Endothelial cell of umbilical vein (primary cell): ENCODE measurements at regions not wholly inside any gene's neighbourhood (a gene's known extent, or its start where the extent isn't known, plus 50 kb on each side); places are given as distances from the start of the nearest gene placed in this dataset.

Source experiments
- BruUV-seq: library from RNA; stranded (reverse); fragments of 400-500 nt; replicated peaks from 2 replicates; lab custom pipeline; 2021; lab: Mats Ljungman, UMichigan
- CTCF ChIA-PET: fragments of 300-600, 350-600 bp; sonication (Branson Sonifier 250); formaldehyde crosslinking; loops from one replicate; lab custom pipeline; 2021; ENCODE audit warnings: antibody characterized with exemption, inconsistent platforms; lab: Charles Lee
- POLR2A ChIA-PET: fragments of 300-600, 350-600 bp; sonication (Branson Sonifier 250); formaldehyde crosslinking; loops from one replicate; lab custom pipeline; 2021; ENCODE audit warnings: antibody characterized with exemption, inconsistent platforms; lab: Charles Lee
- DNase-seq: peaks from one replicate; pipeline ENCODE4 v3.0.0-alpha.2; 2011; ENCODE audit warnings: low read depth, low spot score
- FAIRE-seq: peaks from 2 replicates; lab custom pipeline; 2011; peaks lifted over from hg19 to GRCh38; lab: Jason Lieb, UNC
- H2AFZ ChIP-seq: 2 replicates; pipeline ENCODE4 v1.6.0; 2012; ENCODE audit warnings: low read depth, low read length, control low read depth, inconsistent platforms
- H3K27ac ChIP-seq: 2 replicates; pipeline ENCODE4 v1.5.1; 2011; ENCODE audit warnings: low read depth, mild to moderate bottlenecking, control low read depth, low read length, moderate library complexity; ENCODE audit not compliant: insufficient read depth
- H3K27me3 ChIP-seq, 2 experiments: 2 replicates each; pipeline versions ENCODE4 v1.6.0 to v1.6.1; 2011; ENCODE audit warnings: low read length in 2 of 2, mixed read lengths in 1 of 2; ENCODE audit not compliant: control insufficient read depth in 2 of 2, insufficient read depth in 2 of 2
- H3K36me3 ChIP-seq, 2 experiments: 2 replicates in 1 of 2; 3 replicates in 1 of 2; pipeline ENCODE4 v1.5.1; 2011; ENCODE audit warnings: low read length in 2 of 2, mild to moderate bottlenecking in 1 of 2, moderate library complexity in 1 of 2; ENCODE audit not compliant: control insufficient read depth in 2 of 2, insufficient read depth in 2 of 2; ENCODE audit errors: extremely low read depth in 1 of 2
- H3K4me1 ChIP-seq: 3 replicates; pipeline ENCODE4 v1.5.1; 2011; ENCODE audit warnings: mild to moderate bottlenecking, low read length; ENCODE audit not compliant: control insufficient read depth, insufficient read depth; ENCODE audit errors: extremely low read depth
- H3K4me2 ChIP-seq: 2 replicates; pipeline ENCODE4 v1.6.1; 2011; ENCODE audit warnings: low read length, control low read depth, mixed read lengths; ENCODE audit not compliant: insufficient read depth
- H3K4me3 ChIP-seq, 3 experiments: fragments of 200-600 bp in 1 of 3; sonication (generic), shearing (Covaris generic) in 1 of 3; replicated peaks in 1 of 3; 2 replicates each; pipeline ENCODE4 v1.5.1; 2011 to 2016; ENCODE audit warnings: control low read depth in 3 of 3, low read length in 3 of 3, mild to moderate bottlenecking in 2 of 3, inconsistent platforms in 1 of 3, low read depth in 1 of 3, moderate library complexity in 1 of 3; ENCODE audit not compliant: insufficient read depth in 1 of 3
- H3K79me2 ChIP-seq: 2 replicates; pipeline ENCODE4 v1.6.0; 2012; ENCODE audit warnings: low read length, inconsistent platforms; ENCODE audit not compliant: control insufficient read depth, insufficient read depth
- H3K9ac ChIP-seq: replicated peaks from 2 replicates; pipeline ENCODE3; 2011; ENCODE audit warnings: low read length, control low read depth; ENCODE audit not compliant: insufficient read depth; ENCODE audit errors: extremely low read depth
- H3K9me1 ChIP-seq: replicated peaks from 3 replicates; pipeline ENCODE4 v1.6.0; 2011; ENCODE audit warnings: mild to moderate bottlenecking, low read length; ENCODE audit not compliant: control insufficient read depth, insufficient read depth; ENCODE audit errors: extremely low read depth
- H3K9me3 ChIP-seq: replicated peaks from 2 replicates; pipeline ENCODE4 v1.5.1; 2012; ENCODE audit warnings: low read length, inconsistent platforms; ENCODE audit not compliant: control insufficient read depth, insufficient read depth
- H4K20me1 ChIP-seq: replicated peaks from 2 replicates; pipeline ENCODE3; 2011; ENCODE audit warnings: mild to moderate bottlenecking, low read length; ENCODE audit not compliant: control insufficient read depth, insufficient read depth; ENCODE audit errors: extremely low read depth
- CTCF ChIP-seq, 2 donors: IDR thresholded peaks; 1 replicate in 1 of 2; 2 replicates in 1 of 2; pipeline ENCODE4 v1.5.1; 2011; ENCODE audit warnings: low read length in 2 of 2, mild to moderate bottlenecking in 2 of 2, moderate library complexity in 2 of 2, control low read depth in 1 of 2, inconsistent platforms in 1 of 2, low read depth in 1 of 2; ENCODE audit not compliant: insufficient read depth in 1 of 2; ENCODE audit errors: extremely low read depth in 1 of 2
- EZH2 ChIP-seq: IDR thresholded peaks from 2 replicates; pipeline ENCODE4 v1.6.1; 2012; ENCODE audit warnings: borderline replicate concordance, low read depth, mild to moderate bottlenecking, moderate library complexity, low read length, inconsistent platforms; ENCODE audit not compliant: severe bottlenecking
- FOS ChIP-seq: IDR thresholded peaks from 2 replicates; pipeline ENCODE4 v1.6.1; 2011; ENCODE audit warnings: mild to moderate bottlenecking, low read length, moderate library complexity, borderline replicate concordance; ENCODE audit not compliant: insufficient read depth
- GATA2 ChIP-seq: IDR thresholded peaks from 2 replicates; pipeline ENCODE4 v1.7.0; 2011; ENCODE audit warnings: low read depth, mild to moderate bottlenecking, moderate library complexity, mixed read lengths, low read length; ENCODE audit not compliant: insufficient read length, insufficient read depth
- JUN ChIP-seq: IDR thresholded peaks from 2 replicates; pipeline ENCODE4 v1.6.1; 2011; ENCODE audit warnings: borderline replicate concordance, low read depth; ENCODE audit not compliant: insufficient read length, insufficient read depth
- MAX ChIP-seq: IDR thresholded peaks from 2 replicates; pipeline ENCODE4 v1.6.1; 2011; ENCODE audit not compliant: insufficient read depth, insufficient read length
- MYC ChIP-seq: IDR thresholded peaks from one replicate; pipeline ENCODE4 v1.6.1; 2011; ENCODE audit warnings: mild to moderate bottlenecking, low read depth, low read length
- POLR2A ChIP-seq: IDR thresholded peaks from 2 replicates; pipeline ENCODE4 v1.6.1; 2012; ENCODE audit warnings: low read depth, mild to moderate bottlenecking, control low read depth, low read length
- POLR2AphosphoS5 ChIP-seq: IDR thresholded peaks from 2 replicates; pipeline ENCODE4 v1.6.1; 2012; ENCODE audit warnings: low read depth, mild to moderate bottlenecking, control low read depth, low read length, moderate library complexity; ENCODE audit not compliant: insufficient read depth
- dilution Hi-C: fragments of 300-500 bp; cut with MboI; formaldehyde crosslinking; loops from one replicate; pipeline ENCODE4 v1.15.0; 2019; ENCODE audit warnings: low sequenced_read_pairs; ENCODE audit not compliant: extremely low pct_ligation_motif_present
- intact Hi-C: fragments of 100-400 bp; cut with micrococcal nuclease; formaldehyde crosslinking; loops from one replicate; pipeline ENCODE4 v1.10.0; 2022

DNA sequence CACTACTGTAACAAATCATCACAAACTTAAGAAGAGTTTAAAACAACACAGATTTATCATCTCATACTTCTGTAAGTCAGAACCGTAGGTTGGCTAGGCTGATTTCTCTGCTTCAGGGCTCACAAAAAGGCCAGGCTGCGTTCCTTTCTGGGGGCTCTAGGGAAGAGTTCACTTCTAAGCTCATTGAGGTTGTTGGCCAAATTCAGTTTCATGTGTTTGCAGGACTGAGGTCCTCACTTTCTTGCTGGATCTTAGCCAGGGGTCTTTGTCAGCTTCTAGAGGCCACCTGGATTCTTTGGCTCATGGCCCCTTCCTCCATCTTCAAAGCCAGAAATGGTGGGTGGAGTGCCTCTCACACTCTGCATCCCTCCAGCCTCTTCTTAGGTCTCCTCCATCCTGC, 76.0 kb downstream of the ACTBL2 start:
- DNase-seq = no peak
- H3K4me2 ChIP-seq = no peak overlapping the region

More for the DNA sequence above, 76.0 kb downstream of the ACTBL2 start:
- H3K27me3 ChIP-seq = no peaks in the 10 kb centered on the region
- CTCF ChIA-PET = no interaction called here
- intact Hi-C loops (no loop called here), dilution Hi-C loops (no loop called here)
- no peak for FAIRE-seq
- no peaks in the 10 kb centered on the region for H3K36me3 ChIP-seq
- POLR2A ChIA-PET = no interaction called here
- H3K27ac ChIP-seq = no peak overlapping the region
- H3K79me2 ChIP-seq = no peaks in the 10 kb centered on the region
- H3K4me3 ChIP-seq = no peak overlapping the region
- no peaks in the 10 kb centered on the region for H3K9me1 ChIP-seq
- TF ChIP-seq MYC (no peak), FOS (no peak), GATA2 (no peak), POLR2AphosphoS5 (no peak), MAX (no peak), POLR2A (no peak), CTCF (IDR thresholded peaks at IDR 0.05; ENCODE audit: extremely low read depth in 1 of 2, insufficient read depth in 1 of 2, low read depth in 1 of 2, low read length in 2 of 2) (no peak), JUN (no peak), EZH2 (no peak)
- no peaks in the 10 kb centered on the region for H3K9me3 ChIP-seq
- no peaks in the 10 kb centered on the region for H4K20me1 ChIP-seq
- no peak overlapping the region for H3K9ac ChIP-seq
- no TSS peak for BruUV-seq
- no peaks in the 10 kb centered on the region for H3K4me1 ChIP-seq
- no peak overlapping the region for H2AFZ ChIP-seq
